ENCODE measurements at regions not wholly inside any gene's neighbourhood (a gene's known extent, or its start where the extent isn't known, plus 50 kb on each side); places are given as distances from the start of the nearest gene placed in this dataset.

GRCh38 chr3:66884659-66885058, 113.4 kb upstream of the KBTBD8 start:
- WGBS, 2 donors (ENCODE audit: low coverage in 1 of 2): 83 to 87% methylated on average over 2 of the region's 2 CpGs
- TF ChIP-seq CTCF (IDR thresholded peaks at IDR 0.05) (no peak), POLR2AphosphoS5 (IDR thresholded peaks at IDR 0.05) (no peak), POLR2A (IDR thresholded peaks at IDR 0.05) (no peak), EP300 (IDR thresholded peaks at IDR 0.05; ENCODE audit: low read depth) (no peak)
- H3K27ac ChIP-seq: no peak overlapping the region

GRCh38 chr3:66885326-66886000, 112.6 kb upstream of the KBTBD8 start:
- Histone ChIP-seq H3K36me3 (no peaks in the 10 kb centered on the region), H3K4me1 (no peaks in the 10 kb centered on the region), H3K4me3 (no peak overlapping the region), H3K9me3 (no peaks in the 10 kb centered on the region), H3K27me3 (no peaks in the 10 kb centered on the region), H3K27ac (no peak overlapping the region)
- 72 to 88% methylated on average over 3 to 6 of the region's 6 CpGs for WGBS, 2 donors (ENCODE audit: low coverage in 1 of 2)
- DNase-seq: no peak
- in situ Hi-C loops (cut with MboI; ENCODE audit: low pct_ligation_motif_present in 1 of 4, low pct_unique_long_range_greater_than_20kb in 1 of 4, low sequenced_read_pairs in 3 of 4) (no loop called here), intact Hi-C loops (cut with DNase I; ENCODE audit: low total_unique reads) (no loop called here)
- no peak for TF ChIP-seq POLR2AphosphoS5 (IDR thresholded peaks at IDR 0.05)
- TF ChIP-seq CTCF (IDR thresholded peaks at IDR 0.05): no peak
- no peak for TF ChIP-seq POLR2A (IDR thresholded peaks at IDR 0.05)
- no peak for TF ChIP-seq EP300 (IDR thresholded peaks at IDR 0.05; ENCODE audit: low read depth)

More at GRCh38 chr3:66884659-66885058, 113.4 kb upstream of the KBTBD8 start:
- Histone ChIP-seq H3K4me3 (no peak overlapping the region), H3K27me3 (no peaks in the 10 kb centered on the region), H3K36me3 (no peaks in the 10 kb centered on the region), H3K4me1 (no peaks in the 10 kb centered on the region), H3K9me3 (no peaks in the 10 kb centered on the region)
- intact Hi-C loops (cut with DNase I; ENCODE audit: low total_unique reads): no loop called here
- in situ Hi-C loops (cut with MboI; ENCODE audit: low pct_ligation_motif_present in 1 of 4, low pct_unique_long_range_greater_than_20kb in 1 of 4, low sequenced_read_pairs in 3 of 4): no loop called here
- no peak for DNase-seq

- H3K9me3 ChIP-seq: no peaks in the 10 kb centered on the region
- TF ChIP-seq POLR2A (IDR thresholded peaks at IDR 0.05) (no peak), POLR2AphosphoS5 (IDR thresholded peaks at IDR 0.05) (no peak), CTCF (IDR thresholded peaks at IDR 0.05) (no peak), EP300 (IDR thresholded peaks at IDR 0.05; ENCODE audit: low read depth) (no peak)
- no peaks in the 10 kb centered on the region for H3K36me3 ChIP-seq
- in situ Hi-C loops (cut with MboI; ENCODE audit: low pct_ligation_motif_present in 1 of 4, low pct_unique_long_range_greater_than_20kb in 1 of 4, low sequenced_read_pairs in 3 of 4): no loop called here
- H3K27ac ChIP-seq: no peak overlapping the region
- WGBS, 2 donors (ENCODE audit: low coverage in 1 of 2): 77 to 80% methylated on average over 5 to 11 of the region's 11 CpGs
- H3K4me1 ChIP-seq: no peaks in the 10 kb centered on the region
- no peak for DNase-seq
- no peak overlapping the region for H3K4me3 ChIP-seq
- H3K27me3 ChIP-seq: no peaks in the 10 kb centered on the region
- intact Hi-C loops (cut with DNase I; ENCODE audit: low total_unique reads): no loop called here
Observed at GRCh38 chr3:66889750-66890494, 108.2 kb upstream of the KBTBD8 start.

- 68 to 74% methylated on average over 6 of the region's 6 CpGs for WGBS, 2 donors (ENCODE audit: low coverage in 1 of 2)
- Histone ChIP-seq H3K9me3 (peaks cover 9 to 14% of the 10 kb centered on the region in 2 donors), H3K36me3 (no peaks in the 10 kb centered on the region), H3K27ac (no peak overlapping the region), H3K27me3 (no peaks in the 10 kb centered on the region), H3K4me3 (no peak overlapping the region), H3K4me1 (no peaks in the 10 kb centered on the region)
- no peak for DNase-seq
- intact Hi-C loops (cut with DNase I; ENCODE audit: low total_unique reads) (no loop called here), in situ Hi-C loops (cut with MboI; ENCODE audit: low pct_ligation_motif_present in 1 of 4, low pct_unique_long_range_greater_than_20kb in 1 of 4, low sequenced_read_pairs in 3 of 4) (no loop called here)
- TF ChIP-seq POLR2A (IDR thresholded peaks at IDR 0.05) (no peak), POLR2AphosphoS5 (IDR thresholded peaks at IDR 0.05) (no peak), CTCF (IDR thresholded peaks at IDR 0.05) (no peak)
Observed at GRCh38 chr3:66898155-66898554, 100.0 kb upstream of the KBTBD8 start.

Measured in transverse colon (tissue), 4 donors.